Activated CD8-positive, alpha-beta T cell treated with anti-CD3 and anti-CD28 coated beads for 36 hours (primary cell): ENCODE measurements at regions not wholly inside any gene's neighbourhood (a gene's known extent, or its start where the extent isn't known, plus 50 kb on each side); places are given as distances from the start of the nearest gene placed in this dataset.
"Not testable (repeated sequence)": the region's sequence is repeated elsewhere in the genome, so short reads cannot be mapped to it uniquely, and the experiment has no call there.

Experiments
- ATAC-seq: fragments of 200-7000 bp; cut with Tn5 transposase; one replicate; pipeline ENCODE4 v1.10.0; 2021; ENCODE audit warnings: mild to moderate bottlenecking, moderate library complexity
- CTCF ChIA-PET: fragments of 350-600 bp; sonication (Branson Sonifier 250); formaldehyde crosslinking; loops from one replicate; lab custom pipeline; 2021; ENCODE audit warnings: antibody characterized with exemption; lab: Charles Lee
- POLR2A ChIA-PET: fragments of 350-600 bp; sonication (Branson Sonifier 250); formaldehyde crosslinking; loops from one replicate; lab custom pipeline; 2021; ENCODE audit warnings: antibody characterized with exemption; lab: Charles Lee
- DNase-seq: peaks from one replicate; pipeline ENCODE4 v3.0.0-alpha.2; 2020
- H3K27ac Mint-ChIP-seq: one replicate; pipeline ENCODE4 v1.8.0; 2021; ENCODE audit warnings: mild to moderate bottlenecking, mixed read lengths
- H3K27me3 Mint-ChIP-seq: one replicate; pipeline ENCODE4 v1.8.0; 2021; ENCODE audit warnings: mixed read lengths
- H3K36me3 Mint-ChIP-seq: one replicate; pipeline ENCODE4 v1.8.0; 2021; ENCODE audit warnings: low read depth, mixed read lengths
- H3K4me1 Mint-ChIP-seq: one replicate; pipeline ENCODE4 v1.8.0; 2021; ENCODE audit warnings: low read depth, mixed read lengths
- H3K4me3 Mint-ChIP-seq: one replicate; pipeline ENCODE4 v1.8.0; 2021; ENCODE audit warnings: mild to moderate bottlenecking, moderate library complexity, mixed read lengths
- H3K9me3 Mint-ChIP-seq: one replicate; pipeline ENCODE4 v1.8.0; 2021; ENCODE audit warnings: mixed read lengths
- CTCF ChIP-seq: fragments of 200-600 bp; IDR thresholded peaks from one replicate; pipeline ENCODE4 v1.8.0; 2022; ENCODE audit warnings: antibody characterized with exemption, mild to moderate bottlenecking
- intact Hi-C: fragments of 100-400 bp; cut with micrococcal nuclease; formaldehyde crosslinking; loops from one replicate; pipeline ENCODE4 v1.10.0; 2022

- Mint-ChIP-seq H3K27me3 (no peaks in the 10 kb centered on the region), H3K36me3 (no peaks in the 10 kb centered on the region), H3K27ac (no peak overlapping the region), H3K4me1 (no peaks in the 10 kb centered on the region), H3K9me3 (no peaks in the 10 kb centered on the region), H3K4me3 (no peak overlapping the region)
- CTCF ChIA-PET, result no interaction called here
- intact Hi-C loops, result no loop called here
- TF ChIP-seq CTCF, result no peak
- DNase-seq (no peak), ATAC-seq (no peak)
- POLR2A ChIA-PET, result interaction anchor here (1.3 kb wide), 1 partner anchor 26 kb away, joined by 3 read pairs; no protein-coding TSS in a partner anchor
Observed at GRCh38 chr1:221601166-221601565, 140.7 kb downstream of the DUSP10 start.

DNA sequence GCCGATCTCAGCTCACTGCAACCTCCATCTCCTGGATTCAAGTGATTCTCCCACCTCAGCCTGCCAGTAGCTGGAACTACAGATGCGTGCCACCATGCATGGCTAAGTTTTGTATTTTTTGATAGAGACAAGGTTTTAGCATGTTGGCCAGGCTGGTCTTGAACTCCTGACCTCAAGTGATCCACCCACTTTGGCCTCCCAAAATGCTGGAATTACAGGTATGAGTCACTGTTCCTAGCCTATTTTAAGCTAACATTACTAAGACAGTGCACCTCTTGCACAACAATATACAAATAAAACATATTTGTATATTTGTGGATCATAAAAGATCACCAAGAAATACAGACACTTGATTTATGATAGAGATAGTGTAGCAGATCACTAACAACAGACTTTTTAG lies 139.1 kb downstream of the DUSP10 start:
- H3K4me1 Mint-ChIP-seq, result no peaks in the 10 kb centered on the region
- H3K9me3 Mint-ChIP-seq, result no peaks in the 10 kb centered on the region
- CTCF ChIA-PET, result no interaction called here
- intact Hi-C loops, result no loop called here
- H3K36me3 Mint-ChIP-seq, result no peaks in the 10 kb centered on the region
- no peaks in the 10 kb centered on the region for H3K27me3 Mint-ChIP-seq
- TF ChIP-seq CTCF, result no peak
- no peak for ATAC-seq
- POLR2A ChIA-PET, result no interaction called here
- no peak overlapping the region for H3K27ac Mint-ChIP-seq
- no peak overlapping the region for H3K4me3 Mint-ChIP-seq
- no peak for DNase-seq

DNA sequence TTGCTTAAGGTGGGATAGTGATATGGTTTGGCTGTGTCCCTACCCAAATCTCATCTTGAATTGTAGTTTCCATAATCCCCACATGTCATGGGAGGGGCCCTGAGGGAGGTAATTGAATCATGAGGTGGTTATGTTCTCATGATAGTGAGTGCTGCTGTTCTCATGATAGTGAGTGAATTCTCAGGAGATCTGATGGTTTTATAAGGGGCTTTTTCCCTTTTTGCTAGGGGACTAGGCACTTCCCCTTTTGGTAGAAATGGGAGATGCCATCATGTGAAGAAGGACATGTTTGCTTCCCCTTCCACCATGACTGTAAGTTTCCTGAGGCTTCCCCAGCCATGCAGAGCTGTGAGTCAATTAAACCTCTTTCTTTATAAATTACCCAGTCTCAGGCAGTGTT lies 137.5 kb downstream of the DUSP10 start:
- DNase-seq, intact Hi-C loops, H3K4me1 Mint-ChIP-seq, H3K27me3 Mint-ChIP-seq, H3K36me3 Mint-ChIP-seq, CTCF ChIA-PET, H3K9me3 Mint-ChIP-seq, POLR2A ChIA-PET, H3K27ac Mint-ChIP-seq, ATAC-seq, H3K4me3 Mint-ChIP-seq: not testable (repeated sequence)

GRCh38 chr1:221604948-221605347 lies 136.9 kb downstream of the DUSP10 start:
- Mint-ChIP-seq H3K9me3 (no peaks in the 10 kb centered on the region), H3K4me3 (no peak overlapping the region), H3K27ac (no peak overlapping the region), H3K27me3 (no peaks in the 10 kb centered on the region), H3K36me3 (no peaks in the 10 kb centered on the region), H3K4me1 (no peaks in the 10 kb centered on the region)
- no peak for DNase-seq
- ChIA-PET CTCF (no interaction called here), POLR2A (no interaction called here)
- ATAC-seq, result no peak
- TF ChIP-seq CTCF, result no peak
- intact Hi-C loops, result no loop called here

DNA sequence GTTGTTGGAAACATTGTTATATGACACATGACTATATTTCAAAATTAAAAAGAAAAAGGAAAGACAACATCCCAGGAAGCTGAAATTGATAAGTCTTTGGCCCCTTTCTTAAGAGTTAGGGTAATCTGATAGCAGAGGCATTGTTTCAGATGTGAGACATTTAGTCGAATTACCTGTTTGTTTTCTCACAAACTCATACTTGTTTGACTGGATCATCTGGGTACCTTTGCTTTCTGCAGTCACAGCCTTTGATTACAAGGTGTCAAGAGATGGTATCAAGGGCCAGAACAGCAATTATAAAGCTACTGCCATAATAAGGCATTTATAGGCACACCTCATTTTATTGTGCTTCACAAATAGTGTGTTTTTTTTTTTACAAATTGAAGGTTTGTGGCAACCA lies 136.3 kb downstream of the DUSP10 start:
- intact Hi-C loops, result no loop called here
- no peak for DNase-seq
- Mint-ChIP-seq H3K36me3 (no peaks in the 10 kb centered on the region), H3K4me3 (no peak overlapping the region), H3K27me3 (no peaks in the 10 kb centered on the region), H3K4me1 (no peaks in the 10 kb centered on the region), H3K9me3 (no peaks in the 10 kb centered on the region), H3K27ac (no peak overlapping the region)
- TF ChIP-seq CTCF, result no peak
- CTCF ChIA-PET, result no interaction called here
- POLR2A ChIA-PET, result interaction anchor here (0.6 kb wide), 1 partner anchor 157 kb away, joined by 5 read pairs; no protein-coding TSS in a partner anchor
- ATAC-seq, result no peak

DNA sequence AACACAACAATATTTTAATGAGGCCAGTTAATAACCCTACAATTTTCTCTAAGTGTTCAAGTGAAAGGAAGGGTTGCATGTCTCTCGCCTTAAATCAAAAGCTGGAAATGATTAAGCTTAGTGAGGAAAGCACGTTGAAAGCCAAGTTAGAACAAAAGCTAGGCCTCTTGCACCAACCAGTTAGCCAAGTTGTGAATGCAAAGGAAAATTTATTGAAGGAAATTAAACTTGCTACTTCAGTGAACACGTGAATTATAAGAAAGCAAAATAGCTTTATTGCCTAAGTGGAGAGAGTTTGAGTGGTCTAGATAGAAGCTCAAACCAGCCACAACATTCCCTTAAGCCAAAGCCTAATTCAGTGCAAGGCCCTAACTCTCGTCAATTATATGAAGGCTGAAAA lies 135.6 kb downstream of the DUSP10 start:
- POLR2A ChIA-PET, result no interaction called here

More for the DNA sequence above, 135.6 kb downstream of the DUSP10 start:
- ATAC-seq (no peak), DNase-seq (no peak)
- H3K9me3 Mint-ChIP-seq, result no peaks in the 10 kb centered on the region
- CTCF ChIA-PET, result interaction anchor here (1.0 kb wide), 1 partner anchor 15 kb away, joined by 3 read pairs; no protein-coding TSS in a partner anchor
- no peak overlapping the region for H3K27ac Mint-ChIP-seq
- H3K4me3 Mint-ChIP-seq, result no peak overlapping the region
- intact Hi-C loops, result no loop called here
- no peaks in the 10 kb centered on the region for H3K36me3 Mint-ChIP-seq
- no peaks in the 10 kb centered on the region for H3K27me3 Mint-ChIP-seq
- H3K4me1 Mint-ChIP-seq, result no peaks in the 10 kb centered on the region
- no peak for TF ChIP-seq CTCF
